Skeletal muscle tissue (tissue), 3 donors: ENCODE measurements at regions not wholly inside any gene's neighbourhood (a gene's known extent, or its start where the extent isn't known, plus 50 kb on each side); places are given as distances from the start of the nearest gene placed in this dataset.
"Not testable (repeated sequence)": the region's sequence is repeated elsewhere in the genome, so short reads cannot be mapped to it uniquely, and the experiment has no call there.

ENCODE experiments used
- H3K27ac ChIP-seq: one replicate; pipeline ENCODE4 v1.7.0; 2013; ENCODE audit warnings: mild to moderate bottlenecking, low read depth, low read length, inconsistent platforms
- H3K27me3 ChIP-seq, 3 donors: one replicate each; pipeline ENCODE4 v1.7.0; 2013; ENCODE audit warnings: low read length in 3 of 3; ENCODE audit not compliant: control insufficient read depth in 3 of 3, insufficient read depth in 3 of 3
- H3K36me3 ChIP-seq, 3 donors: one replicate each; pipeline ENCODE4 v1.7.0; 2013; ENCODE audit warnings: low read length in 3 of 3; ENCODE audit not compliant: control insufficient read depth in 3 of 3, insufficient read depth in 3 of 3
- H3K4me1 ChIP-seq, 3 donors: one replicate each; pipeline ENCODE4 v1.7.0; 2013; ENCODE audit warnings: low read length in 3 of 3, mild to moderate bottlenecking in 3 of 3; ENCODE audit not compliant: control insufficient read depth in 3 of 3, insufficient read depth in 3 of 3
- H3K4me3 ChIP-seq, 3 donors: one replicate each; pipeline ENCODE4 v1.7.0; 2013; ENCODE audit warnings: low read length in 3 of 3
- H3K9ac ChIP-seq, 3 donors: one replicate each; pipeline ENCODE4 v1.7.0; 2013; ENCODE audit warnings: low read length in 3 of 3, mild to moderate bottlenecking in 3 of 3, moderate library complexity in 2 of 3, low read depth in 1 of 3
- H3K9me3 ChIP-seq, 3 donors: one replicate each; pipeline ENCODE4 v1.7.0; 2013; ENCODE audit warnings: low read length in 3 of 3; ENCODE audit not compliant: control insufficient read depth in 3 of 3
- donor health status: Osteomylitis.

- H3K4me1 ChIP-seq: no peaks in the 10 kb centered on the region
- H3K27ac ChIP-seq: no peak overlapping the region
- no peak overlapping the region for H3K4me3 ChIP-seq
- H3K36me3 ChIP-seq: no peaks in the 10 kb centered on the region
- no peaks in the 10 kb centered on the region for H3K9me3 ChIP-seq
- H3K9ac ChIP-seq: no peak overlapping the region
- no peaks in the 10 kb centered on the region for H3K27me3 ChIP-seq
These were observed 59.4 kb downstream of the EBLN1 start for GRCh38 chr10:22158426-22158825.

GRCh38 chr10:22156750-22157149, 61.1 kb downstream of the EBLN1 start:
- no peaks in the 10 kb centered on the region for H3K36me3 ChIP-seq
- H3K27ac ChIP-seq: no peak overlapping the region
- H3K27me3 ChIP-seq: no peaks in the 10 kb centered on the region
- no peaks in the 10 kb centered on the region for H3K4me1 ChIP-seq
- peaks cover 0 to 3% (median 0%) of the 10 kb centered on the region in 3 donors for H3K9me3 ChIP-seq
- no peak overlapping the region for H3K4me3 ChIP-seq
- H3K9ac ChIP-seq: no peak overlapping the region

- H3K4me3 ChIP-seq: no peak overlapping the region
- no peak overlapping the region for H3K27ac ChIP-seq
- H3K9ac ChIP-seq: no peak overlapping the region
- H3K36me3 ChIP-seq: no peaks in the 10 kb centered on the region
- H3K4me1 ChIP-seq: no peaks in the 10 kb centered on the region
- peaks cover 0 to 3% (median 2%) of the 10 kb centered on the region in 3 donors for H3K9me3 ChIP-seq
- no peaks in the 10 kb centered on the region for H3K27me3 ChIP-seq
These were observed 65.4 kb downstream of the EBLN1 start for GRCh38 chr10:22152403-22152802.

GRCh38 chr10:22150842-22151241, 67.0 kb downstream of the EBLN1 start:
- H3K9ac ChIP-seq: no peak overlapping the region

GRCh38 chr10:22148961-22149360, 68.9 kb downstream of the EBLN1 start:
- no peak overlapping the region for H3K9ac ChIP-seq
- H3K27me3 ChIP-seq: no peaks in the 10 kb centered on the region
- H3K9me3 ChIP-seq: peaks cover 0 to 3% (median 2%) of the 10 kb centered on the region in 3 donors
- no peaks in the 10 kb centered on the region for H3K36me3 ChIP-seq
- H3K4me3 ChIP-seq: no peak overlapping the region
- no peaks in the 10 kb centered on the region for H3K4me1 ChIP-seq
- no peak overlapping the region for H3K27ac ChIP-seq

More at GRCh38 chr10:22150842-22151241, 67.0 kb downstream of the EBLN1 start:
- H3K9me3 ChIP-seq: peaks cover 0 to 3% (median 2%) of the 10 kb centered on the region in 3 donors
- H3K27ac ChIP-seq: no peak overlapping the region
- no peaks in the 10 kb centered on the region for H3K36me3 ChIP-seq
- H3K27me3 ChIP-seq: no peaks in the 10 kb centered on the region
- no peak overlapping the region for H3K4me3 ChIP-seq
- no peaks in the 10 kb centered on the region for H3K4me1 ChIP-seq

- not testable (repeated sequence) for H3K27ac ChIP-seq, H3K4me3 ChIP-seq, H3K36me3 ChIP-seq, H3K9me3 ChIP-seq, H3K4me1 ChIP-seq, H3K9ac ChIP-seq, H3K27me3 ChIP-seq
These were observed 71.9 kb downstream of the EBLN1 start for GRCh38 chr10:22145873-22146272.

- Histone ChIP-seq H3K27ac (no peak overlapping the region), H3K4me1 (no peaks in the 10 kb centered on the region), H3K9me3 (no peaks in the 10 kb centered on the region), H3K36me3 (no peaks in the 10 kb centered on the region), H3K9ac (no peak overlapping the region), H3K27me3 (peaks cover 0 to 2% (median 0%) of the 10 kb centered on the region in 3 donors), H3K4me3 (no peak overlapping the region)
These were observed 80.3 kb downstream of the EBLN1 start for GRCh38 chr10:22137542-22137941.

- H3K4me1 ChIP-seq: no peaks in the 10 kb centered on the region
- H3K9me3 ChIP-seq: no peaks in the 10 kb centered on the region
- peaks cover 0 to 2% (median 0%) of the 10 kb centered on the region in 3 donors for H3K27me3 ChIP-seq
- no peak overlapping the region for H3K4me3 ChIP-seq
- no peaks in the 10 kb centered on the region for H3K36me3 ChIP-seq
- H3K9ac ChIP-seq: no peak overlapping the region
- no peak overlapping the region for H3K27ac ChIP-seq
These were observed 82.2 kb downstream of the EBLN1 start for GRCh38 chr10:22135591-22135990.

- peaks cover 0 to 2% (median 0%) of the 10 kb centered on the region in 3 donors for H3K27me3 ChIP-seq
- no peaks in the 10 kb centered on the region for H3K4me1 ChIP-seq
- no peaks in the 10 kb centered on the region for H3K36me3 ChIP-seq
- H3K9ac ChIP-seq: no peak overlapping the region
- H3K4me3 ChIP-seq: no peak overlapping the region
- no peak overlapping the region for H3K27ac ChIP-seq
- no peaks in the 10 kb centered on the region for H3K9me3 ChIP-seq
These were observed 83.8 kb downstream of the EBLN1 start for GRCh38 chr10:22133749-22134624.

- H3K27me3 ChIP-seq, H3K9me3 ChIP-seq, H3K36me3 ChIP-seq, H3K4me3 ChIP-seq, H3K9ac ChIP-seq, H3K27ac ChIP-seq, H3K4me1 ChIP-seq: not testable (repeated sequence)
These were observed 87.0 kb downstream of the EBLN1 start for GRCh38 chr10:22130824-22131223.
